Stimulated activated CD4-positive, alpha-beta T cell treated with anti-CD3 and anti-CD28 coated beads, TNF-alpha, amount 100 ng/mL, for 48 hours (primary cell): ENCODE measurements at regions not wholly inside any gene's neighbourhood (a gene's known extent, or its start where the extent isn't known, plus 50 kb on each side); places are given as distances from the start of the nearest gene placed in this dataset.

Experiments
- DNase-seq, 3 donors: peaks; one replicate each; pipeline ENCODE4 v3.0.0-alpha.2; 2020; ENCODE audit warnings: low read depth in 3 of 3

- no peak for DNase-seq
Measured at GRCh38 chr12:30095511-30095910, 311.8 kb upstream of the TMTC1 start.

- DNase-seq: no peak
Measured at GRCh38 chr12:30092983-30093617, 309.4 kb upstream of the TMTC1 start.

- no peak for DNase-seq
Measured at GRCh38 chr12:30090258-30090657, 306.5 kb upstream of the TMTC1 start.

- no peak for DNase-seq
Measured at GRCh38 chr12:30088259-30088995, 304.7 kb upstream of the TMTC1 start.

- no peak for DNase-seq
Measured at GRCh38 chr12:30082381-30082780, 298.6 kb upstream of the TMTC1 start.

- DNase-seq: no peak
Measured at GRCh38 chr12:30074916-30075315, 291.2 kb upstream of the TMTC1 start.

GRCh38 chr12:30072824-30073223 lies 289.1 kb upstream of the TMTC1 start:
- no peak for DNase-seq

- no peak for DNase-seq
Measured at GRCh38 chr12:30067146-30067545, 283.4 kb upstream of the TMTC1 start.

- DNase-seq: no peak
Measured at GRCh38 chr12:30064906-30065305, 281.2 kb upstream of the TMTC1 start.

GRCh38 chr12:30063435-30063945 lies 279.7 kb upstream of the TMTC1 start:
- DNase-seq: no peak

- no peak for DNase-seq
Measured at GRCh38 chr12:30048371-30048770, 264.6 kb upstream of the TMTC1 start.

- no peak for DNase-seq
Measured at GRCh38 chr12:30047516-30048254, 263.9 kb upstream of the TMTC1 start.

- DNase-seq: no peak
Measured at GRCh38 chr12:30046376-30046775, 262.6 kb upstream of the TMTC1 start.

- no peak for DNase-seq
Measured at GRCh38 chr12:30045171-30045570, 261.4 kb upstream of the TMTC1 start.

GRCh38 chr12:30044206-30044605 lies 260.5 kb upstream of the TMTC1 start:
- no peak for DNase-seq

GRCh38 chr12:30043151-30043847 lies 259.6 kb upstream of the TMTC1 start:
- no peak for DNase-seq

- DNase-seq: no peak
Measured at GRCh38 chr12:30041096-30041495, 257.4 kb upstream of the TMTC1 start.

GRCh38 chr12:30030693-30031374 lies 247.1 kb upstream of the TMTC1 start:
- no peak for DNase-seq

GRCh38 chr12:30026621-30027234 lies 243.0 kb upstream of the TMTC1 start:
- no peak for DNase-seq

GRCh38 chr12:30025317-30025716 lies 241.6 kb upstream of the TMTC1 start:
- no peak for DNase-seq

GRCh38 chr12:30023186-30023585 lies 239.4 kb upstream of the TMTC1 start:
- DNase-seq: no peak
